Loucy (cell line): ENCODE measurements at regions not wholly inside any gene's neighbourhood (a gene's known extent, or its start where the extent isn't known, plus 50 kb on each side); places are given as distances from the start of the nearest gene placed in this dataset.

Experiments
- EZH2phosphoT487 ChIP-seq: fragments of 200-600 bp; IDR thresholded peaks from 2 replicates; pipeline ENCODE4 v1.6.1; 2018; ENCODE audit warnings: antibody characterized with exemption, mild to moderate bottlenecking, moderate library complexity, borderline replicate concordance
- TF ChIP-seq, protein P1 (sequence below): fragments of 200-600 bp; sonication (generic); conservative IDR thresholded peaks from 2 replicates; pipeline ENCODE4 v1.5.1; 2014; ENCODE audit warnings: mild to moderate bottlenecking, antibody characterized with exemption, low read length

DNA sequence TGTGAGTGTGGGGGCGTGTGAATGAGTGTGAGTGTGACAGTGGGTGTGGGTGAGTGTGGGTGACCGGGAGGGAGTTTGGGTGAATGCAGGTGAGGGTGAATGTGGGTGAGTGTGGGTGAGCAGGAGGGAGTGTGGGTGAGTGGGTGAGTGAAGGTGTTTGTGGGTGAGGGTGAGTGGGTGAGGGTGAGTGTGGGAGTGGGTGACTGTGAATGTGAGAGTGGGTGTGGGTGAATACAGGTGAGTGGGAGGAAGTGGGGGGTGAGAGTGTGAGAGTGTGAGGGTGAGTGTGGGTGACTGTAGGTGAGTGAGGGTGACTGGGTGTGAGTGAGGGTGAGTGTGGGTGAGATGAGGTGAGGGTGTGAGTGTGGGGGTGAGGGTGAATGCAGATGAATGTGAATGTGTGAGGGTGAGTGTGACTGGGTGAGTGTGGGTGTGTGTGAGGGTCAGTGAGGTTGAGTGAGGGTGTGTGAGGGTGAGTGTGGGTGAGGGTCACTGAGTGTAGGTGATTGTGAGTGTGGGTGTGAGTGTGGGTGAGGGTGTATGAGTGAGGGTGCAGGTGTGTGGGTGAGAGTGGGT is 1677.3 kb upstream of the TENM3 start:
- TF ChIP-seq, protein P1, sequence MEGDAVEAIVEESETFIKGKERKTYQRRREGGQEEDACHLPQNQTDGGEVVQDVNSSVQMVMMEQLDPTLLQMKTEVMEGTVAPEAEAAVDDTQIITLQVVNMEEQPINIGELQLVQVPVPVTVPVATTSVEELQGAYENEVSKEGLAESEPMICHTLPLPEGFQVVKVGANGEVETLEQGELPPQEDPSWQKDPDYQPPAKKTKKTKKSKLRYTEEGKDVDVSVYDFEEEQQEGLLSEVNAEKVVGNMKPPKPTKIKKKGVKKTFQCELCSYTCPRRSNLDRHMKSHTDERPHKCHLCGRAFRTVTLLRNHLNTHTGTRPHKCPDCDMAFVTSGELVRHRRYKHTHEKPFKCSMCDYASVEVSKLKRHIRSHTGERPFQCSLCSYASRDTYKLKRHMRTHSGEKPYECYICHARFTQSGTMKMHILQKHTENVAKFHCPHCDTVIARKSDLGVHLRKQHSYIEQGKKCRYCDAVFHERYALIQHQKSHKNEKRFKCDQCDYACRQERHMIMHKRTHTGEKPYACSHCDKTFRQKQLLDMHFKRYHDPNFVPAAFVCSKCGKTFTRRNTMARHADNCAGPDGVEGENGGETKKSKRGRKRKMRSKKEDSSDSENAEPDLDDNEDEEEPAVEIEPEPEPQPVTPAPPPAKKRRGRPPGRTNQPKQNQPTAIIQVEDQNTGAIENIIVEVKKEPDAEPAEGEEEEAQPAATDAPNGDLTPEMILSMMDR: no peak
- TF ChIP-seq EZH2phosphoT487: no peak
